Hepatocyte (in vitro differentiated cells): ENCODE measurements at regions not wholly inside any gene's neighbourhood (a gene's known extent, or its start where the extent isn't known, plus 50 kb on each side); places are given as distances from the start of the nearest gene placed in this dataset.

ENCODE experiments used
- DNase-seq: peaks from one replicate; pipeline ENCODE4 v3.0.0-alpha.2; 2016; ENCODE audit warnings: low spot score
- H2AFZ ChIP-seq: fragments of 200-600 bp; sonication (generic); 2 replicates; pipeline ENCODE4 v1.6.0; 2016; ENCODE audit warnings: antibody characterized with exemption, mild to moderate bottlenecking
- H3K27ac ChIP-seq: fragments of 200-600 bp; sonication (generic); 2 replicates; pipeline ENCODE4 v1.5.1; 2016; ENCODE audit warnings: mild to moderate bottlenecking
- H3K27me3 ChIP-seq: fragments of 200-600 bp; sonication (generic); 2 replicates; pipeline ENCODE4 v1.6.1; 2016
- H3K36me3 ChIP-seq: fragments of 200-600 bp; sonication (generic); replicated peaks from 2 replicates; pipeline ENCODE4 v1.5.1; 2016; ENCODE audit warnings: low read depth; ENCODE audit not compliant: insufficient read depth
- H3K4me1 ChIP-seq: fragments of 200-600 bp; sonication (generic); 2 replicates; pipeline ENCODE4 v1.5.1; 2016; ENCODE audit warnings: mild to moderate bottlenecking, moderate library complexity; ENCODE audit not compliant: insufficient read depth
- H3K4me2 ChIP-seq: fragments of 200-600 bp; sonication (generic); 2 replicates; pipeline ENCODE4 v1.6.0; 2016
- H3K4me3 ChIP-seq: fragments of 200-600 bp; sonication (generic); 2 replicates; pipeline ENCODE4 v1.5.1; 2016; ENCODE audit warnings: mild to moderate bottlenecking
- H3K79me2 ChIP-seq: fragments of 200-600 bp; sonication (generic); 2 replicates; pipeline ENCODE4 v1.6.0; 2017; ENCODE audit warnings: mild to moderate bottlenecking
- H3K9me2 ChIP-seq: fragments of 200-600 bp; sonication (generic); replicated peaks from 2 replicates; pipeline ENCODE4 v1.6.0; 2017; ENCODE audit warnings: mild to moderate bottlenecking; ENCODE audit not compliant: insufficient read depth
- H3K9me3 ChIP-seq: fragments of 200-600 bp; sonication (generic); 2 replicates; pipeline ENCODE4 v1.5.1; 2016; ENCODE audit warnings: low read depth, mild to moderate bottlenecking
- H4K20me1 ChIP-seq: fragments of 200-600 bp; sonication (generic); 2 replicates; pipeline ENCODE4 v1.6.0; 2016; ENCODE audit warnings: mild to moderate bottlenecking; ENCODE audit not compliant: insufficient read depth, poor library complexity, severe bottlenecking
- CTCF ChIP-seq: fragments of 200-600 bp; sonication (generic); IDR thresholded peaks from 2 replicates; pipeline ENCODE4 v1.5.1; 2016; ENCODE audit warnings: antibody characterized with exemption, mild to moderate bottlenecking; ENCODE audit not compliant: poor library complexity
- EZH2 ChIP-seq: fragments of 200-600 bp; sonication (generic); IDR thresholded peaks from 2 replicates; pipeline ENCODE4 v1.6.1; 2016; ENCODE audit warnings: antibody characterized with exemption, mild to moderate bottlenecking, borderline replicate concordance
- EZH2phosphoT487 ChIP-seq: fragments of 200-600 bp; sonication (generic); IDR thresholded peaks from one replicate; pipeline ENCODE4 v1.6.1; 2018; ENCODE audit warnings: antibody characterized with exemption, mild to moderate bottlenecking, low read depth, moderate library complexity; ENCODE audit not compliant: unreplicated experiment, severe bottlenecking
- WGBS: methylation state at CpG from one replicate; pipeline ENCODE4 v1.1.6; 2016; ENCODE audit warnings: low lambda C conversion rate; ENCODE audit errors: missing lambda C conversion rate; 5-methylcytosine and 5-hydroxymethylcytosine counted together

DNA sequence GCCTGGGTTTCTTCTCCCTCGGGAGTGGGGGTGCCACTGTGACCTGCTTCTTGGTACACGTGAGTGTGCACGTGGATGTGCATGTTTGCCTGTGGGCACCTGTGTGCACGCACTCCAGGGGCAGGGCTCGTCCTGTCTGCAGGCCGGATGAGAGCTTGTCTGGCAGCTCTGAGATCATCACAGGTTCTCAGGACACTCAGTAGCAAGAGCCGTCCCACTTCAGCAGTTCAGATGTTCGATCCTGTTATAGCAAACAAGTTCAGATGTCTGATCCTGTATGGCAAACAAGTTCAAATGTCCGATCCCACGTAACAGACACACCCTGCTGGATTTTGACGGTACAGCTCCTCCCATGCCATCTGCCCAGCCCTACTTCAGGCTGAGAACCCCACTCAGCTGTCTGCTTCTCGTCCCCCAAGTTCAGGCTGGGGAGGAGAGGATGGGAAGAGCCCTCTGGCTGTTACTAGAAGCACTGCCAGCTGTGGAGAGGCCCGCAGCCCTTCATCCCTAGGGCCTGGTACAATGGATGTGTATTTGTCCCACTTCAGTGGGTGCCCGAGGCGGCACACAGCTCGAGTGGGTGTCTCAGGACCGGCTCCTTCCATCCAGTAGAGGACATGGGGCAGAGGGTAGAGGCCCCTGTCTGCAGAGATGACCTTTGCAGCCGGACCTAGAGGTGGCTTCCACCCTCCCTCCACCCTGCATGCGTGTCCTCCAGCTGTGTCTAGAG, 1126.9 kb downstream of the BRD1 start:
- H3K9me3 ChIP-seq = no peaks in the 10 kb centered on the region
- H3K36me3 ChIP-seq = no peaks in the 10 kb centered on the region
- H3K4me2 ChIP-seq = no peak overlapping the region
- H3K4me1 ChIP-seq = no peaks in the 10 kb centered on the region
- H4K20me1 ChIP-seq = no peaks in the 10 kb centered on the region
- no peaks in the 10 kb centered on the region for H3K27me3 ChIP-seq
- H3K4me3 ChIP-seq = no peak overlapping the region
- 92% methylated on average over 19 of the region's 19 CpGs for whole genome bisulfite sequencing
- TF ChIP-seq CTCF = peak; percentile 4
- no peak for TF ChIP-seq EZH2
- no peak overlapping the region for H3K27ac ChIP-seq
- no peak for DNase-seq
- H3K79me2 ChIP-seq = no peaks in the 10 kb centered on the region
- H3K9me2 ChIP-seq = no peaks in the 10 kb centered on the region
- H2AFZ ChIP-seq = no peak overlapping the region

- TF ChIP-seq EZH2 = no peak
- TF ChIP-seq CTCF = no peak
- TF ChIP-seq EZH2phosphoT487 = no peak
- no peaks in the 10 kb centered on the region for H3K4me1 ChIP-seq
- no peak overlapping the region for H3K4me3 ChIP-seq
- H3K27ac ChIP-seq = no peak overlapping the region
- no peak overlapping the region for H3K4me2 ChIP-seq
- no peaks in the 10 kb centered on the region for H3K9me3 ChIP-seq
- no peak overlapping the region for H2AFZ ChIP-seq
- WGBS = 94% methylated on average over 12 of the region's 13 CpGs
- H3K36me3 ChIP-seq = no peaks in the 10 kb centered on the region
- no peaks in the 10 kb centered on the region for H3K9me2 ChIP-seq
- no peaks in the 10 kb centered on the region for H3K27me3 ChIP-seq
- DNase-seq = no peak
- no peaks in the 10 kb centered on the region for H3K79me2 ChIP-seq
- no peaks in the 10 kb centered on the region for H4K20me1 ChIP-seq
These were observed 1127.5 kb downstream of the BRD1 start for GRCh38 chr22:48700180-48700565.

- no peak for DNase-seq
- H3K9me2 ChIP-seq = no peaks in the 10 kb centered on the region
- H3K27ac ChIP-seq = no peak overlapping the region
- no peak for TF ChIP-seq EZH2phosphoT487
- TF ChIP-seq CTCF = no peak
- TF ChIP-seq EZH2 = no peak
- no peaks in the 10 kb centered on the region for H3K9me3 ChIP-seq
- no peaks in the 10 kb centered on the region for H3K4me1 ChIP-seq
- H3K27me3 ChIP-seq = no peaks in the 10 kb centered on the region
- no peaks in the 10 kb centered on the region for H3K79me2 ChIP-seq
- no peak overlapping the region for H3K4me3 ChIP-seq
- H3K4me2 ChIP-seq = no peak overlapping the region
- WGBS = 72% methylated on average over 17 of the region's 17 CpGs
- no peaks in the 10 kb centered on the region for H3K36me3 ChIP-seq
- no peak overlapping the region for H2AFZ ChIP-seq
- H4K20me1 ChIP-seq = no peaks in the 10 kb centered on the region
These were observed 1128.2 kb downstream of the BRD1 start for GRCh38 chr22:48699511-48699910.
